GM18511 (cell line): ENCODE measurements at regions not wholly inside any gene's neighbourhood (a gene's known extent, or its start where the extent isn't known, plus 50 kb on each side); places are given as distances from the start of the nearest gene placed in this dataset.
"Not testable (repeated sequence)": the region's sequence is repeated elsewhere in the genome, so short reads cannot be mapped to it uniquely, and the experiment has no call there.

ENCODE experiments used
- ATAC-seq: cut with Tn5 transposase; IDR thresholded peaks from one replicate; pipeline ENCODE4 v1.9.1; 2021; ENCODE audit warnings: mild to moderate bottlenecking, moderate library complexity; ENCODE audit not compliant: unreplicated experiment

DNA sequence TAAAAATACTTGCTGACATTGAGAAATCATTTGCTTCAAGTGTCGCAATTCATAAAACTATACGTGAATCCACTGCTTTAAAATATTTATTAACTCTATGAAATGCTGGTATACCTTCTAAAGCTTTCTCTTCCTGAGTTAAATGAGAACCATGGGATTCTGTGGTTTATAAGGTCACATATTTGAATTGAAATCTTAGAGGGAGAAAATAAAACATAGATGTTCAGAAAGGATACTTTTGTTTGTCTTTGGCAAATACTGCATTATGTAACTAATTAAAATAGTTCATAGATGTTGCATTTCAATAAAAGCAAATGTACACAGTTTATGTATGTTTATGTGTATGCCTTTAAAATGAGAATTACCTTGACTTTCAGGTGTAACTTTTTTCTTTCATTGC, 250.1 kb downstream of the FAM170A start:
- no peak for ATAC-seq

DNA sequence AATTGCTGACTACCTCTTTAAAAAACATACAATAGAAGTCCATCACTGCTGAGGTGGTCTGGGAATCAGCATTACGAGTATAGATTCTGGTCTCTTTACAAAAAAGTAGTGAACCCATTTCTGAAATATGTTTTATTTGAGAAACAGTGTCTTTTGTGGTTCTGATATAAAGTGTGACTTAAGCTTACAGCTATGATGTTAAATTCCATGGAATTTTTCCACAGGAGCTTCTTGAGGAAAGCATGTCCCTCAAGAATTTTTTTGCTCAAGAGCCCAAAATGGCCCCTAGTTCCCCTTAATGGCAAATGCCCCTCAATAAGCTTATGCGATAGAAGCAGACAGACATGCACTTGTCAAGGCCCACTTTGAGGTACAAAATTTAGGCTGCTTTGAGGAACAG, 265.7 kb downstream of the FAM170A start:
- no peak for ATAC-seq

DNA sequence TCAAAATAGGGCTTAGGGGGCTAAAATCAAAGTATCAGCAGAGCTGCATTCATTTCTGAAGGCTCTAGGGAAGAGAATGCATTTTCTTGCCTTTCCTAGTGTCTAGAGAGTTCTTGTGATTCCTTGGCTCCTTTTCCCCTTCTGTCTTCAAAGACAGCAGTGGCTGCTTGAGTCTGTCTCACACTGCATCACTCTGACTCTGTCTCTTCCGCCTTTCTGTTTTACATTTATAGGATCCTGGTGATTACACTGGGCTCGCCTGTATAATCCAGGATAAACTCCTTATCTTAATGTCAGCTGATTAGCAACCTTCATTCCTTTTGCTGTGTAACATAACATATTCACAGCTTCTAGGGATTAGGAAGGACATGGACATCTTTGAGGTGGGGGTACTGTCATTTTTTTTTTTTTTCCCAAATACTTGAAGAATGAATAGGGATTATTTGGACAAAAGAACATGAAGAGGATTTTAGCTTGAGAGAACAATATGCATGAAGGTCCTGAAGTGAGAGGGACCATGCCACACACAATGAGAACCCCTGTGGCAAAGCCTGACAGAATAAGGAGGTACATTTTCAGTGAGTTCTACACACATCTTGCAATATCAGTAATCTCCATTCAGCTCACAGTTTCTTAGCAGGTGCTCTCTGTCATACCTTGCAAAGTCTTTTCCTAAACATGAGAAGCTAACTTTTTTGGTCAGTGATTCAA, 267.6 kb downstream of the FAM170A start:
- no peak for ATAC-seq

DNA sequence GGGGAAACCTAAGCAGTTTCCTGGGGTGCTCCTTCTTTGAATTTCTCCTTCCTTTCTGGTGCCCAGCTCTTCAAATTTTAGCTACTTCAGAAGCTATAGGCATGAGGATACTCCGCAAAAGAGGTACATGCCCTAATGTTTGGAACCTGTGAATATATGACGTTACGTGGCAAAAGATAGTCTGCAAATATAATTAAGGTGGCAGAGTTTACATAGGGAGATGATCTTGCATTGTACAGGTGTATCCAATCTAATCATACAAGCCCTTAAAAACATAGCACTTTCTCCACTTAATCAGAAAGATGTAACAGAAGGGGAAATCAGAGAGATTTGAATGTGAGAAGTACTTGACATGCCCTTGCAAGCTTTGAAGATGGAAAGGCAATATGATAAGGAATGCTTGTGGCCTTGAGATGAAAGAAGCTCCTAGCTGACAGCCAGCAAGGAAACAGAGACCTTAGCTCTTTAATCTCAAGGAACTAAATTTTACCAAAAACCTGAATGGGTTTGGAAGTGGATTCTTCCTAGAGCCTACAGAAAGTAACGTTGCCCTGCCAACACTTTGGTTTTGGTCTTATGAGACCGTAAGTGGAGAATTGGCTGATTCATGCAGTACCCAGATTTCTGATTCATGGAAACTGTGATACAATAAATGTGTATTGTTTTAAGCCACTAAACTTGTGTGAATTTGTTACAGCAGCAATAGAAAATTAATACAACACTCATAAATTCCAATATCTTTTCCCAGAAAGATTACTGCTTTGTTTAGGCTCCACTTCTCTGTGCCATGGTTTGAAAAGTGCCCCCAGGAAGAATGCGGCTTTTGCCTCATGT, 268.4 kb downstream of the FAM170A start:
- no peak for ATAC-seq

DNA sequence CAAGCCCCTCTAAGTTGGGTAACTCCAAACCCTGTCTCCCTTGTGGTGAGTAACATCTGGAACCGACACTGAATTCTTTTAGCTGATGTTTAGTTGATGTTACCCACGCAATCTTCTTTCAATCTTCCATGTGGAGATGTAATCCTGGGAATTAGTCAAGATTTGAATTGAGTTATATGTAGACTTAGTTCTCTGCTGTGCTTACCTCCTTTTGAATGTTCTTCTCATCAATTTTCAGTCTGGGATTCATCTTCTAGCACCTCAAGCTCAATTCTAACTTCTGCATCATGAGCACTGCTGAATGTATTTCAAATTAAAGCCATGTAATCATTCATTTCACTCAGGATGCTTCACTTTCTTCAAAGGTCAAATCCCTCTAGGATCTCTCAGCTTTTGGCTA, 270.6 kb downstream of the FAM170A start:
- ATAC-seq = no peak

DNA sequence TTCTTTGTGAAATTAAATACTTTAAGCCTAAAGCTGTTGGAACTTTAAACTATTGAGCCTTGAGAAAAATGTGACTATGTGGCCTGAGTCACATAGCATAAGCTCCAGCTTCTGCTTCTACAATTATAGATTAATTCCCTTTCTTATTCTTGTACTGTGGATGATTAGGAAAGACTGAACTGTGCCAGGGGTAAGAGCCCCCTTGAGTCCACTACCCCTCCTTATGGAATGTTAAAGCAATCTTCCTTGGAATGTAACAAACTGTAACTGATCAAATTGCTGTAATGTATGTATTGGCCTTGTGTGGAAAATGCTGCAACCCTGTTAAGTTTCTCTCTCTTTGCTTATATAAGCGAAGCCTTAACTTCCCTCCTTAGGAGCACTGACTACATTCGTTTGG, 273.2 kb downstream of the FAM170A start:
- no peak for ATAC-seq

DNA sequence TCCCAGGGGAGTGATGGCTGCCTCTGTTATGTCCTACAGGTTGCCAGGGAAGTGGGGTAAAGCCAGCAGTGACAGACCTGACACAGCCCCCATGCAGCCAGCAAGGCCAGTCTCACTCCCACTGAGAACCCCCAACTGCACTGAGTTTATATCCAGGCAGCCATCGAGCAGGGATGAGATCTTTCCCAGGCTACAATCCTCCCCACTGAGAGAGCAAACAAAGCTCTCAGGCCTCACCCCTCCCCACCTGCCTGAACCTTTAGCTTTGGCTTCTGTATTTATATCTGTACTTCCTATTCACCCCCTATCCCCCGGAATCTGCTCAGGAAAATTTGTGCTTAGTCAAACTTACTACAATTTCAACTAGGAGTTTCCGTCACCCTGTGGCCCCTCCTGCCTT, 284.1 kb downstream of the FAM170A start:
- ATAC-seq = no peak

DNA sequence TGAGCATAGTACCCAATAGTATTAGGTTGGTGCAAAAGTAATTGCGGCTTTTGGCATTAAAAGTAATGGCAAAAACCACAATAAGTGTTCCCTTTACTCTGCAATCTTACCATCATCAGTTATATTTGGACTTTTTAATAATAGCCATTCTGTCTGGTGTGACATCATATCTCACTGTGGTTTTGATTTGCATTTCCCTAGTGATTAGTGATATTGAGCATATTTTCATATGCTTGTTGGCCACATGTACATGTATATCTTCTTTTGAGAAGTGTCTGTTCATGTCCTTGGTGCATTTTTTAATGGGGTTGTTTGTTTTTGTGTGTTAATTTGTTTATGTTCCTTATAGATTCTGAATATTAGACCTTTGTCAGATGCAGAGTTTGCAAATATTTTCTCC, 289.9 kb downstream of the FAM170A start:
- ATAC-seq = no peak

DNA sequence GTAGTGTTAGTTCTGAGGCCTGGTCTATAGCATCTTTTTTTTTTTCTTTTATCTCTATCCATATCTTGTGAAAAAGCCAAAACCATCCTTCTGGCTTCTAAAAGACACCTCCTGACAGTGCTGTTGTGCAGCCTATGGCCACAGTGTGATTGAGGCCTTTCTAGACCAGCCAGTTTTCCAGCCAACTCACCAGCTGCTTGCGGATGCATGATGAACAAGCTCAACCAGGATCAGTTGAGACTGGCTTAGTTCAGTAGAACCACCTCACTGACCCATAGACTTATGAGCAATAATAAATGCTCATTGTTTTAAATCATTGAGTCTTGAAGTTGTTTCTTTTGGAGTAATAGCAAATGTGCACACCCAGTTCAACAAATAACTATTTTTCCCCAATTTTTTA, 296.9 kb downstream of the FAM170A start:
- no peak for ATAC-seq

DNA sequence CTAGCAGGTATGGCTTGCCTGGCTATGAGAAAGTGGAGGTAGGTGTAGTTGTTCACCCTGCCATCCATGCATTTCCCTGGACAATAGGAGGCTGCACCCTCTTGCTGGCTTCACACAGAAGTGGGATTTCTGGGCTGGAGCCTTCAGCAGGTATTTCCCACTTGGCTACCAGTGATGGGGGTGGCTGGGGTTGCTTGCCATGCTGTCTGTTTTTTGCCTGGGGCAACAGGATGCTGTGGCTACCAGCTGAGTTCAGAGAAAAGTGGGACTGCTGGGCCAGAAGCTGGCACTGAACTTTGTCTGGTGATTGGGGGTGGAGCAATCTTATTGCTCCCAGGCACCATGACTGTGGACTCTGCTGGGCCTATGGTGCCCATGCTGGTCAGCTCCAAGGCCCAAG, 299.6 kb downstream of the FAM170A start:
- no peak for ATAC-seq

DNA sequence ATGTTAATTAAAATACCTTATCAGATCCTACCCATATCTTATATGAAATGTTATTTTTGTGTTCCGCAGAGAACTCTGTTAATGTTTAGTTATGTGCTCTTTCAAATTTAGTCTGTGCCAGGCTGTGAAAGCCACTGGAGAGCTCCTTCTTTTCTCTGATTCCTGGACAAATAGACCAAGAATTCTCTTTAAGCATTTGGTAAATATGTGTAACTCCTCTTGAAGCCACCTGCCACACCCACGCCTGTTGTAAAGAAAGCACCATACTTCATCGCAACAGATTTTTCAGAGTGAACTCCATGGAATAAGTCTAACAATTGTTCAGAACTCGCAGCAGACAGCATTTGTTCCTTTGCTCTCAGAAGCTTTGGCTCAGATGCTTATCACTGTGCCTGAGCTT, 301.1 kb downstream of the FAM170A start:
- ATAC-seq = no peak

DNA sequence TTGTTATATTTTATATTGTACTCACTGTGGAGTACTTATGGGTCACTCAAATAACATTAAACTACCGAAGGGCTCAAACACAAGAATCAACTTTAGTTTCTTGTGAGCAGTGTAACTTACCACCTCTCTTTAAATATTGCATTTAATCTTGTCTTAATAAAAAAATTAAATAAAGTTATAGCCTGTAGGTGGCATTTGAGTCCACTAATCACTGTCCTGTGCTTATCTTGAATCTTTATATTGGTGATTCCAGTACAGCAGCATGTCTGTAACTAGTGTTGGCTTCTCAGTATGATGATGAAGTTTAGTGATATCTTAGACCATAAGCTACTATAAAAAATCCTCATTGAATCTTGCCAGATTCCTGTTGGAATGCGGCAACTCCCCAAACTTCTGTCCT, 313.8 kb downstream of the FAM170A start:
- ATAC-seq = no peak

DNA sequence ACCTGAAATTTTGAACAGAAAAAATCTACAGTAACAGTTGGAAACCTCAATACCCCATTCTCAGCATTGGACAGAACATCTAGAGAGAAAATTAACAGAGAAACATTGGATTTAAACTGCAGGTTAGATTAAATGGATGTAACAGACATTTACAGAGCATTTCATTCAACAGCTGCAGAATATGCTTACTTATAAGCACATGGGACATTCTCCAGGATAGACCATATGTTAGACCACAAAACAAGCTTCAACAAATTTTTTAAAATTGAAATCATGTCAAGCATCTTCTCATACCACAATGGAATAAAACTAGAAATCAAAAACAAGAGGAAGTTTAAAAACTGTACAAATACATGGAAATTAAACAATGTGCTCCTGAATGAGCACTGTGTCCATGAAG, 316.3 kb downstream of the FAM170A start:
- no peak for ATAC-seq

DNA sequence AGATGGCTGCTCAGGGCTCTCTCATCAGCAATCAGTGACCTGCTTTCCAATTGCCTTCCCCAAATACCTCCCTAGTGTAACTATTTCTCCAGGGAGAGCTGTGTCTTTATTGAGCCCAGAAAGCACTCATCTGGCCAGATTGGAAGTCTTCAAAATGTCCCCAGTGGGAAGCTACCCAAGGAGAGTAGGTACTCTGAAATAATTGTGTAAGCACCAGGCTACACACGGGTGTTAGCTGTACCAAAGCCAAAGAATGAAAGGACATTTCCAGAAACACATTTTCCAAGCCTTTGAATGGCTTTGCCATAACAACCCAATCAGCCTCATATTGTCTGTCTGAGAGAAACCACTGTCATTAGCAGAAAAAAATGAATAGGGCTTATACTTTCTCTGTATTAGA, 318.8 kb downstream of the FAM170A start:
- no peak for ATAC-seq

DNA sequence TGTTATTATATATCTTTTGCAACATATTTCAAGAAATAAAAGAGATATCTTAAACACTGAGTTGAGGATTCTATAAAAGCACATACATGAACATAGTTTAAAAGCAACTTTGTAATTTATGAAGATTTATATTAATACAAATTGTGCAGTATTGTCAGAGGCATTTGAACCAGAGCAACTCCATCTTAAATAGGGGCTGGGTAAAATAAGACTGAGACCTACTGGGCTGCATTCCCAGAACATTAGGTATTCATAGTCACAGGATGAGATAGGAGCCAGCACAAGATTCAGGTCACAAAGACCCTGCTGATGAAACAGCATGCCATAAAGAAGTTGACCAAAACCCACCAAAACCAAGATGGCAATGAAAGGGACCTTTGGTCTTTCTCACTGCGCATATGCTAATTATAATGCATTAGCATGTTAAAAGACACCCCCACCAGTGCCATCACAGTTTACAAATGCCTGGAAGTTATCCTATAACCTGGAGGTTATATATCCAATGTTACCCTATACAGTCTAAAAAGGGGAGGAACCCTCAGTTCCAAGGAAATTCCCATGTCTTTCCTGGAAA, 320.2 kb downstream of the FAM170A start:
- ATAC-seq = no peak

DNA sequence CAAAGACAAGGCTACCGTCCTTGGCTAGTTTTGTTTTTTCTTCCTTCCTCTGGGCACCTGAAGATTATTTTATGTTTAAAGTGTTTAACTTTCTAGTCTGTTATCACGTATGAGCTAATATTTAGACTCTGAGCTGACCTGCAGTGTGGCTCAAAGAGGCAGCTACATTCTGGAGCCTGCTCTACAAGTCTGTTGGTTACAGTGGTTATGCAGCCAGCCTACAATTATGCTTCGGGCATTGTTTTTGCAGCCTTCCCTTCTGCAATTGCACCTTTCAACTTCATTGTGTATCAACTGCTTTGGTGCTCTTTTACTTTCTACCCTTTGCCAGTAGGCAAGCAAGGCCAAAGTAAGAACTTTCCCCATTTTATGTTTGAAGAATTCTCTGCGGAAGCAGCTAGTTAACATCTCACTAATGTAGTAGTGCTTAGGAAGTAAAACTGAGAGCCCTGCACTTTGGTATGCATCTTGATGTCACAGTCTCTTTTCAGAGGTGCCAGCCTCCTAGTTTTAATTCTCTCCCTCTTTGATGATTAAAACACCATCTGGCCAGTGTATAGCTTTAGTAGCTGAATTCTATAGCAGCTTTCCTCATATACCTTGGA, 322.1 kb downstream of the FAM170A start:
- no peak for ATAC-seq

DNA sequence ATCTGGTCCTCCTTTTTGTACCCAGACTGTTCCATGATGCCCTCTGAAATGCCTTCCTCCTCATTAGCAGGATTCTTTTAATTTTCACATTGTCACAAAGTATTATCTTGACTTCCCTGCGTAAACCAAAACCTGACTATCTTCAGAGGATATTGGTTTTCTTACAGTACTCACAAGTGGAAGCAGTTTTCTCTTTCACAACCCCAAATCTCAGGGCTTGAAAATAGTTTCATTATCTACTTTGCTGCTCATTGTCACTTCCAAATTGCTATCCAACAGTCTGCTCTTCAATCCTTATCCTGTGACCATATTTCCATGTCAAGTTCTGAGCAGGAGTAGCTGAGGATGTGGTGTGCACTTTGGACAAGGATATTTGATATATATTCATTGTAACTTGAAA, 324.1 kb downstream of the FAM170A start:
- ATAC-seq = no peak

DNA sequence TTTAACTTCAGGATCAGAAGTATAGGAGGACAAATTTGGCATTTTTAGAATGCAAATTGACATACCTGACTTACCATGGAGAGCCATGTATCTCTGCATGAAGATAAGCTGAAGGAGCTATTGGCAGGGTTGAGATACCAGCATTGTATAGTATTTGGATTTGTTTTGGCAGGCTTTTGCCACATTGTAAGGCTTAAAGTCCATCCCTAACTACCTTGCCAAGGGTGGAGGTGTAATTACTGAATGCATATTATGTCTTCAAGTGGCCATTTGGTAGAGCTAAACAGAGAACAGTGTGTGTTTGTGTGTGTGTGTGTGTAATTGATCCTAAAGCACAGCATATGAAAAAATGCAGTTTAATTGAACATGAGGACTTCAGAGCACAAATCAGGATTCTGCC, 324.7 kb downstream of the FAM170A start:
- ATAC-seq = no peak

DNA sequence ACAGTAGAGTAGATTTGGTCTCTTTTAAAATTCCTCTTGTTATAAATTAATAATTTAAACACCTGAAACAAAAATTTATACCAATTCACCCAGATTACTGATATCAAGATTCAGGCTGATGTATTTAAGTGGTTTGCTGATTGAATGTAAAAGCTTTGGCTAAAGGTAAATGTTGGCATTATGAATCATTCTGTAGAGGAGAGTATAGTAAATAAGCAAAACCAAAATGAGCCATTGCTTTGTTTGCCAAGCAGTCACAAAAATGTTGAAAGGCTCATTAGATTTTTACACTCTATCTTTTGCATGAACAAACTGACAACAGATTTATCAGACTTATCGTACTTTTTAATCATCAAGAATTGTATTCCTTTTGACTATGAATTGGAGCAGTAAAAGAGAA, 332.6 kb downstream of the FAM170A start:
- ATAC-seq = no peak

DNA sequence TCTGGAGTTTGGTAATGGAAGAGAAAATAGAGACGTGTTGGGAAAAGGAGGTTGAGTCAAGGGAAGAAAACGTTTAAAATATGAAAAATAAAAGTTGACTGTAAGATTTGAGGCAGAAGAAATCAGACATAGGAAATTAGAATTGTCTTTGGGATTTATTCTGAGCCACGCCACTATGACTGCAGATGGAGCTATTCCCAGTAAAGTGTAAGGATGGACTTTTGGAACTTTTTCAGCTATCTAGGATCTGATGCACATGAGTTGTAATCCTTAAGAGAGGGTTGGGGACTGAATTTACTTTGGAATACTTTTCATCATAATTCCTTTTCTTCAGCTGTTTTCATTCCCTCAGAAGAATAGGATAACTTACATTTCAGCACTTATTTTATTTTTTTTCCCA, 336.7 kb downstream of the FAM170A start:
- ATAC-seq = no peak

DNA sequence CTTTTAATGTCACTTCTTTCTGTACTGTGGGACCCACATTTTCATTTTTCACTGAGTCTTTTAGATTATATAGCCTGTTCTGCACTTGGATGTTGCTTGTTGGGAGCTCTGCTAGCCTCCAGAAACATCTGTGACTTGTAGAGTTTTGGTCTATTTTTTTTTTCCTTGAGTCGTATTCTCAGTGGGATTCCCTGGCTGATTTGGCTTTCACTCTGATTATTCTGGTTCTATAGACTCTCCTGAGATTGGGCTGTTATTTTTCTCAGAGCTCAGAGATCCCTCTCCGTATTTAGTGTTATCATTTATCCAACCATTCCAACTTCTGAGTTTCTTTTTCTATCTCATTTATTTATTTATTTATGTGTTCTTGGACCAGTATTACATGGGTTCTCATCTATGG, 339.3 kb downstream of the FAM170A start:
- no peak for ATAC-seq

DNA sequence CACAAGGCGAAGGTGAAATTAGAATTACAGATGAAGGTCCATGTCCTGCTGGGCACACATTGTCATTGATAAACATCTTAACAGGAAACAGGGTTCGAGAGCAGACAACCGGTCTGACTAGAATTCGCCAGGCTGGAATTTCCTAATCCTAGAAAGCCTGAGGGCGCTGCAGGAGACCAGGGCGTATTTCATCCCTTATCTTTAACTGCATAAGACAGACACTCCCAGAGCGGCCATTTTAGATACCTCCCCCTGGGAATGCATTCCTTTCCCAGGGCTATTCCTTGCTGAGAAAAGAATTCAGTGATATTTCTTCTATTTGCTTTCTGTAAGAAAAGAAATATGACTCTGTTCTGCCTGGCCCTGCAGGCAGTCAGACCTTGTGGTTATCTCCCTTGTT, 357.7 kb downstream of the FAM170A start:
- not testable (repeated sequence) for ATAC-seq
